OCI-LY7 (cell line): ENCODE measurements at regions not wholly inside any gene's neighbourhood (a gene's known extent, or its start where the extent isn't known, plus 50 kb on each side); places are given as distances from the start of the nearest gene placed in this dataset.

Source experiments
- BruUV-seq: library from RNA; stranded (reverse); fragments of 400-500 nt; replicated peaks from 2 replicates; lab custom pipeline; 2021; lab: Mats Ljungman, UMichigan
- CTCF ChIA-PET: fragments of 300-600 bp; sonication (Branson Sonifier 250); formaldehyde crosslinking; loops from one replicate; lab custom pipeline; 2022; ENCODE audit warnings: antibody characterized with exemption; ENCODE audit not compliant: unreplicated experiment; lab: Charles Lee
- POLR2A ChIA-PET: fragments of 300-600 bp; sonication (Branson Sonifier 250); formaldehyde crosslinking; loops from one replicate; lab custom pipeline; 2022; ENCODE audit warnings: antibody characterized with exemption; lab: Charles Lee
- DNase-seq: peaks from one replicate; pipeline ENCODE4 v3.0.0-alpha.2; 2015; ENCODE audit warnings: low spot score
- H2AFZ ChIP-seq: fragments of 200-600 bp; sonication (generic), shearing (Covaris generic); 2 replicates; pipeline ENCODE4 v1.6.1; 2014; ENCODE audit warnings: mild to moderate bottlenecking, antibody characterized with exemption, low read length, moderate library complexity
- H3K27ac ChIP-seq: fragments of 200-600 bp; sonication (generic); 2 replicates; pipeline ENCODE4 v1.5.1; 2014; ENCODE audit warnings: mixed run types, low read depth, mild to moderate bottlenecking, moderate library complexity, low read length, inconsistent platforms; ENCODE audit not compliant: poor library complexity, severe bottlenecking
- H3K36me3 ChIP-seq: fragments of 200-600 bp; sonication (generic); 2 replicates; pipeline ENCODE4 v1.6.1; 2014; ENCODE audit warnings: mild to moderate bottlenecking, antibody characterized with exemption, low read length, moderate library complexity, mixed read lengths; ENCODE audit not compliant: insufficient read depth
- H3K4me1 ChIP-seq: fragments of 200-600 bp; sonication (generic); 2 replicates; pipeline ENCODE4 v1.5.1; 2014; ENCODE audit warnings: mild to moderate bottlenecking, low read length; ENCODE audit not compliant: insufficient read depth, poor library complexity, severe bottlenecking
- H3K4me2 ChIP-seq: fragments of 200-600 bp; sonication (generic); 2 replicates; pipeline ENCODE4 v1.6.1; 2014; ENCODE audit warnings: mild to moderate bottlenecking, low read length
- H3K4me3 ChIP-seq: fragments of 200-600 bp; sonication (generic); 2 replicates; pipeline ENCODE4 v1.5.1; 2014; ENCODE audit warnings: mild to moderate bottlenecking, low read depth, low read length; ENCODE audit not compliant: poor library complexity, severe bottlenecking
- H3K79me2 ChIP-seq: fragments of 200-600 bp; sonication (generic); 2 replicates; pipeline ENCODE4 v1.6.1; 2016; ENCODE audit warnings: low read depth, mild to moderate bottlenecking, low read length, moderate library complexity, mixed read lengths; ENCODE audit not compliant: insufficient read depth
- H3K9me2 ChIP-seq: fragments of 200-600 bp; sonication (generic); 2 replicates; pipeline ENCODE4 v1.6.1; 2016; ENCODE audit warnings: mild to moderate bottlenecking, low read length, mixed read lengths; ENCODE audit not compliant: insufficient read depth
- H3K9me3 ChIP-seq: fragments of 200-600 bp; sonication (generic); 2 replicates; pipeline ENCODE4 v1.6.1; 2014; ENCODE audit warnings: mild to moderate bottlenecking, mixed run types, low read length, mixed read lengths
- H4K20me1 ChIP-seq: fragments of 200-600 bp; sonication (generic); 2 replicates; pipeline ENCODE4 v1.6.1; 2014; ENCODE audit warnings: mild to moderate bottlenecking, antibody characterized with exemption, low read length, moderate library complexity, mixed read lengths; ENCODE audit not compliant: insufficient read depth
- EZH2phosphoT487 ChIP-seq: fragments of 200-600 bp; sonication (generic); IDR thresholded peaks from 2 replicates; pipeline ENCODE4 v1.6.1; 2018; ENCODE audit warnings: low read depth, borderline replicate concordance, mild to moderate bottlenecking, mixed run types, antibody characterized with exemption, low read length, moderate library complexity, mixed read lengths
- intact Hi-C: fragments of 100-400 bp; cut with micrococcal nuclease; formaldehyde crosslinking; loops from one replicate; pipeline ENCODE4 v1.10.0; 2022; ENCODE audit not compliant: unreplicated experiment
- TF ChIP-seq, protein P1 (sequence below): fragments of 200-600 bp; sonication (generic); conservative IDR thresholded peaks from 2 replicates; pipeline ENCODE4 v1.5.1; 2014; ENCODE audit warnings: mild to moderate bottlenecking, antibody characterized with exemption, low read length, moderate library complexity, mixed read lengths

- Histone ChIP-seq H3K4me3 (no peak overlapping the region), H3K36me3 (no peaks in the 10 kb centered on the region), H3K4me2 (no peak overlapping the region), H3K4me1 (no peaks in the 10 kb centered on the region), H3K9me2 (no peaks in the 10 kb centered on the region), H4K20me1 (no peaks in the 10 kb centered on the region), H2AFZ (no peak overlapping the region), H3K9me3 (no peaks in the 10 kb centered on the region), H3K79me2 (no peaks in the 10 kb centered on the region), H3K27ac (no peak overlapping the region)
- BruUV-seq, result no TSS peak
- intact Hi-C loops, result no loop called here
- CTCF ChIA-PET, result no interaction called here
- POLR2A ChIA-PET, result no interaction called here
- DNase-seq, result no peak
- TF ChIP-seq EZH2phosphoT487, result no peak
- TF ChIP-seq, protein P1, sequence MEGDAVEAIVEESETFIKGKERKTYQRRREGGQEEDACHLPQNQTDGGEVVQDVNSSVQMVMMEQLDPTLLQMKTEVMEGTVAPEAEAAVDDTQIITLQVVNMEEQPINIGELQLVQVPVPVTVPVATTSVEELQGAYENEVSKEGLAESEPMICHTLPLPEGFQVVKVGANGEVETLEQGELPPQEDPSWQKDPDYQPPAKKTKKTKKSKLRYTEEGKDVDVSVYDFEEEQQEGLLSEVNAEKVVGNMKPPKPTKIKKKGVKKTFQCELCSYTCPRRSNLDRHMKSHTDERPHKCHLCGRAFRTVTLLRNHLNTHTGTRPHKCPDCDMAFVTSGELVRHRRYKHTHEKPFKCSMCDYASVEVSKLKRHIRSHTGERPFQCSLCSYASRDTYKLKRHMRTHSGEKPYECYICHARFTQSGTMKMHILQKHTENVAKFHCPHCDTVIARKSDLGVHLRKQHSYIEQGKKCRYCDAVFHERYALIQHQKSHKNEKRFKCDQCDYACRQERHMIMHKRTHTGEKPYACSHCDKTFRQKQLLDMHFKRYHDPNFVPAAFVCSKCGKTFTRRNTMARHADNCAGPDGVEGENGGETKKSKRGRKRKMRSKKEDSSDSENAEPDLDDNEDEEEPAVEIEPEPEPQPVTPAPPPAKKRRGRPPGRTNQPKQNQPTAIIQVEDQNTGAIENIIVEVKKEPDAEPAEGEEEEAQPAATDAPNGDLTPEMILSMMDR, result no peak
Observed at GRCh38 chr18:1049173-1049572, 144.5 kb downstream of the ADCYAP1 start.

GRCh38 chr18:1050012-1050657 is 145.5 kb downstream of the ADCYAP1 start:
- H3K9me2 ChIP-seq, result no peaks in the 10 kb centered on the region
- no peak overlapping the region for H3K4me3 ChIP-seq
- intact Hi-C loops, result no loop called here
- no peak for TF ChIP-seq EZH2phosphoT487
- no peaks in the 10 kb centered on the region for H3K36me3 ChIP-seq
- no peak overlapping the region for H3K27ac ChIP-seq
- H3K9me3 ChIP-seq, result no peaks in the 10 kb centered on the region
- H4K20me1 ChIP-seq, result no peaks in the 10 kb centered on the region
- CTCF ChIA-PET, result no interaction called here
- no peaks in the 10 kb centered on the region for H3K79me2 ChIP-seq
- H3K4me1 ChIP-seq, result no peaks in the 10 kb centered on the region
- H3K4me2 ChIP-seq, result no peak overlapping the region
- no peak for DNase-seq
- POLR2A ChIA-PET, result no interaction called here
- no TSS peak for BruUV-seq
- no peak overlapping the region for H2AFZ ChIP-seq

- Histone ChIP-seq H3K9me2 (no peaks in the 10 kb centered on the region), H3K27ac (no peak overlapping the region), H2AFZ (no peak overlapping the region), H3K4me3 (no peak overlapping the region), H3K4me1 (no peaks in the 10 kb centered on the region), H3K9me3 (0 out of 2 replicates have a peak, but pooled peaks cover 5% of the 10 kb centered on the region), H3K4me2 (no peak overlapping the region), H4K20me1 (no peaks in the 10 kb centered on the region), H3K36me3 (no peaks in the 10 kb centered on the region), H3K79me2 (no peaks in the 10 kb centered on the region)
- BruUV-seq, result no TSS peak
- TF ChIP-seq EZH2phosphoT487, result no peak
- TF ChIP-seq, protein P1, result no peak
- ChIA-PET POLR2A (no interaction called here), CTCF (no interaction called here)
- intact Hi-C loops, result no loop called here
- no peak for DNase-seq
Observed at GRCh38 chr18:1052301-1052700, 147.6 kb downstream of the ADCYAP1 start.
